ENCODE measurements at regions not wholly inside any gene's neighbourhood (a gene's known extent, or its start where the extent isn't known, plus 50 kb on each side); places are given as distances from the start of the nearest gene placed in this dataset.

- TF ChIP-seq CTCF (IDR thresholded peaks at IDR 0.05; ENCODE audit: low read depth, low read length), result no peak
- no peak for DNase-seq (ENCODE audit: extremely low read depth, low read depth)
Observed at GRCh38 chr10:1933215-1933614, 195.9 kb upstream of the ADARB2 start.

- TF ChIP-seq CTCF (IDR thresholded peaks at IDR 0.05; ENCODE audit: low read depth, low read length), result no peak
- no peak for DNase-seq (ENCODE audit: extremely low read depth, low read depth)
Observed at GRCh38 chr10:1932692-1933094, 195.4 kb upstream of the ADARB2 start.

GRCh38 chr10:1928606-1929005 lies 191.3 kb upstream of the ADARB2 start:
- no peak for TF ChIP-seq CTCF (IDR thresholded peaks at IDR 0.05; ENCODE audit: low read depth, low read length)
- DNase-seq (ENCODE audit: extremely low read depth, low read depth), result no peak

- no peak for DNase-seq (ENCODE audit: extremely low read depth, low read depth)
- TF ChIP-seq CTCF (IDR thresholded peaks at IDR 0.05; ENCODE audit: low read depth, low read length), result no peak
Observed at GRCh38 chr10:1923998-1924397, 186.7 kb upstream of the ADARB2 start.

- DNase-seq (ENCODE audit: extremely low read depth, low read depth), result no peak
- TF ChIP-seq CTCF (IDR thresholded peaks at IDR 0.05; ENCODE audit: low read depth, low read length), result no peak
Observed at GRCh38 chr10:1923586-1923985, 186.3 kb upstream of the ADARB2 start.

GRCh38 chr10:1920941-1921340 lies 183.6 kb upstream of the ADARB2 start:
- no peak for DNase-seq (ENCODE audit: extremely low read depth, low read depth)
- no peak for TF ChIP-seq CTCF (IDR thresholded peaks at IDR 0.05; ENCODE audit: low read depth, low read length)

GRCh38 chr10:1920127-1920526 lies 182.8 kb upstream of the ADARB2 start:
- TF ChIP-seq CTCF (IDR thresholded peaks at IDR 0.05; ENCODE audit: low read depth, low read length), result no peak
- no peak for DNase-seq (ENCODE audit: extremely low read depth, low read depth)
